Tibial nerve (tissue), 4 donors: ENCODE measurements at regions not wholly inside any gene's neighbourhood (a gene's known extent, or its start where the extent isn't known, plus 50 kb on each side); places are given as distances from the start of the nearest gene placed in this dataset.
A peak's percentile ranks its signal among the peaks of the same experiment; 100 is the strongest.

ENCODE experiments used
- DNase-seq, 2 donors: peaks; one replicate each; pipeline ENCODE4 v3.0.0-alpha.2; 2019; ENCODE audit warnings: low spot score in 2 of 2
- H3K27ac ChIP-seq, 4 donors: fragments of 200-600 bp; sonication (generic) in 3 of 4; one replicate each; pipeline ENCODE4 v1.5.1; 2017 to 2019; ENCODE audit warnings: mild to moderate bottlenecking in 1 of 4
- H3K27me3 ChIP-seq, 2 donors: fragments of 200-600 bp; sonication (generic) in 1 of 2; one replicate each; pipeline versions ENCODE4 v1.5.1 to v1.6.0; 2017 to 2019
- H3K36me3 ChIP-seq, 3 donors: fragments of 200-600 bp; sonication (generic); one replicate each; pipeline ENCODE4 v1.5.1; 2018 to 2019
- H3K4me1 ChIP-seq, 4 donors: fragments of 200-600 bp; sonication (generic) in 3 of 4; one replicate each; pipeline ENCODE4 v1.5.1; 2017 to 2019
- H3K4me3 ChIP-seq, 4 donors: fragments of 200-600 bp; sonication (generic) in 3 of 4; one replicate each; pipeline ENCODE4 v1.5.1; 2017 to 2019; ENCODE audit warnings: mild to moderate bottlenecking in 1 of 4, moderate library complexity in 1 of 4
- H3K9me3 ChIP-seq, 4 donors: fragments of 200-600 bp; sonication (generic) in 3 of 4; one replicate each; pipeline ENCODE4 v1.5.1; 2017 to 2019
- CTCF ChIP-seq, 5 experiments: fragments of 200-600 bp in 3 of 5; fragments of 450-650 bp in 2 of 5; sonication (generic) in 3 of 5; IDR thresholded peaks; one replicate each; pipeline ENCODE4 v1.5.1; 2016 to 2019; ENCODE audit warnings: antibody characterized with exemption in 5 of 5, mild to moderate bottlenecking in 3 of 5, moderate library complexity in 2 of 5
- EP300 ChIP-seq, 2 donors: sonication (generic); formaldehyde crosslinking; IDR thresholded peaks; one replicate each; pipeline ENCODE4 v1.6.1; 2017; ENCODE audit warnings: antibody characterized with exemption in 2 of 2, mild to moderate bottlenecking in 1 of 2
- POLR2A ChIP-seq, 2 donors: fragments of 450-650 bp; IDR thresholded peaks; one replicate each; pipeline ENCODE4 v1.6.1; 2017; ENCODE audit warnings: antibody characterized with exemption in 2 of 2, mild to moderate bottlenecking in 2 of 2, moderate library complexity in 2 of 2
- WGBS, 2 donors: methylation state at CpG; one replicate each; pipeline ENCODE4 v1.1.5; 2018; 5-methylcytosine and 5-hydroxymethylcytosine counted together

GRCh38 chr16:6884002-6884401 is 448.6 kb upstream of the RBFOX1 start:
- Histone ChIP-seq H3K4me1 (no peaks in the 10 kb centered on the region), H3K4me3 (no peak overlapping the region), H3K36me3 (no peaks in the 10 kb centered on the region), H3K27me3 (no peaks in the 10 kb centered on the region), H3K9me3 (no peaks in the 10 kb centered on the region), H3K27ac (no peak overlapping the region)
- 57 to 76% methylated on average over 6 to 7 of the region's 7 CpGs for WGBS, 2 donors
- TF ChIP-seq POLR2A (IDR thresholded peaks at IDR 0.05) (no peak), CTCF (IDR thresholded peaks at IDR 0.05) (no peak), EP300 (IDR thresholded peaks at IDR 0.05) (no peak)
- DNase-seq = no peak

- no peaks in the 10 kb centered on the region for H3K4me1 ChIP-seq
- WGBS, 2 donors = 67 to 78% methylated on average over 4 of the region's 4 CpGs
- DNase-seq = no peak
- H3K27ac ChIP-seq = no peak overlapping the region
- H3K27me3 ChIP-seq = no peaks in the 10 kb centered on the region
- no peak overlapping the region for H3K4me3 ChIP-seq
- H3K9me3 ChIP-seq = no peaks in the 10 kb centered on the region
- TF ChIP-seq EP300 (IDR thresholded peaks at IDR 0.05) (no peak), POLR2A (IDR thresholded peaks at IDR 0.05) (no peak), CTCF (IDR thresholded peaks at IDR 0.05) (no peak)
- H3K36me3 ChIP-seq = no peaks in the 10 kb centered on the region
Observed at GRCh38 chr16:6880263-6880662, 452.4 kb upstream of the RBFOX1 start.

- WGBS, 2 donors = 79 to 87% methylated on average over 5 of the region's 5 CpGs
Observed at GRCh38 chr16:6864671-6865070, 468.0 kb upstream of the RBFOX1 start.

GRCh38 chr16:6864244-6864643 is 468.4 kb upstream of the RBFOX1 start:
- H3K4me3 ChIP-seq = no peak overlapping the region
- no peak overlapping the region for H3K27ac ChIP-seq
- WGBS, 2 donors = 49 to 57% methylated on average over 4 of the region's 4 CpGs
- no peaks in the 10 kb centered on the region for H3K36me3 ChIP-seq
- H3K4me1 ChIP-seq = peaks cover 0 to 8% (median 2%) of the 10 kb centered on the region in 4 donors
- H3K27me3 ChIP-seq = no peaks in the 10 kb centered on the region
- TF ChIP-seq CTCF (IDR thresholded peaks at IDR 0.05) = no peak
- no peak for TF ChIP-seq EP300 (IDR thresholded peaks at IDR 0.05)
- TF ChIP-seq POLR2A (IDR thresholded peaks at IDR 0.05) = no peak
- H3K9me3 ChIP-seq = no peaks in the 10 kb centered on the region
- DNase-seq = no peak

More at GRCh38 chr16:6864671-6865070, 468.0 kb upstream of the RBFOX1 start:
- Histone ChIP-seq H3K27me3 (no peaks in the 10 kb centered on the region), H3K4me1 (peaks cover 0 to 8% (median 2%) of the 10 kb centered on the region in 4 donors), H3K36me3 (no peaks in the 10 kb centered on the region), H3K27ac (no peak overlapping the region), H3K9me3 (no peaks in the 10 kb centered on the region), H3K4me3 (no peak overlapping the region)
- no peak for DNase-seq
- TF ChIP-seq CTCF (IDR thresholded peaks at IDR 0.05) (no peak), EP300 (IDR thresholded peaks at IDR 0.05) (no peak), POLR2A (IDR thresholded peaks at IDR 0.05) (no peak)

GRCh38 chr16:6863135-6863534 is 469.5 kb upstream of the RBFOX1 start:
- TF ChIP-seq POLR2A (IDR thresholded peaks at IDR 0.05) (no peak), EP300 (IDR thresholded peaks at IDR 0.05) (no peak), CTCF (IDR thresholded peaks at IDR 0.05) (no peak)
- H3K36me3 ChIP-seq = no peaks in the 10 kb centered on the region
- no peaks in the 10 kb centered on the region for H3K27me3 ChIP-seq
- peaks cover 0 to 8% (median 2%) of the 10 kb centered on the region in 4 donors for H3K4me1 ChIP-seq
- H3K9me3 ChIP-seq = no peaks in the 10 kb centered on the region
- DNase-seq = no peak
- H3K27ac ChIP-seq = peak overlapping the region in 2 of 4 donors; percentile 10 to 71
- H3K4me3 ChIP-seq = no peak overlapping the region
- WGBS, 2 donors = 57 to 60% methylated on average over 2 of the region's 2 CpGs
